SK-N-MC (cell line): ENCODE measurements at regions not wholly inside any gene's neighbourhood (a gene's known extent, or its start where the extent isn't known, plus 50 kb on each side); places are given as distances from the start of the nearest gene placed in this dataset.
"Not testable (repeated sequence)": the region's sequence is repeated elsewhere in the genome, so short reads cannot be mapped to it uniquely, and the experiment has no call there.

Experiments
- DNase-seq: peaks from one replicate; pipeline ENCODE4 v3.0.0-alpha.2; 2011; ENCODE audit warnings: low read depth, low spot score
- H3K27ac ChIP-seq: fragments of 200-600 bp; sonication (generic); 2 replicates; pipeline ENCODE4 v1.5.1; 2016; ENCODE audit warnings: mixed run types
- H3K36me3 ChIP-seq: fragments of 200-600 bp; sonication (generic); 2 replicates; pipeline ENCODE4 v1.6.1; 2017; ENCODE audit warnings: antibody characterized with exemption, low read length, mixed read lengths; ENCODE audit not compliant: insufficient read depth
- H3K4me3 ChIP-seq: fragments of 200-600 bp; sonication (generic); 2 replicates; pipeline ENCODE4 v1.5.1; 2016
- H3K9ac ChIP-seq: fragments of 200-600 bp; sonication (generic); 2 replicates; pipeline ENCODE4 v1.8.0; 2017; ENCODE audit warnings: mixed run types, mixed read lengths; ENCODE audit not compliant: insufficient read length
- H3K9me3 ChIP-seq: fragments of 200-600 bp; sonication (generic); 2 replicates; pipeline ENCODE4 v1.6.1; 2017; ENCODE audit warnings: low read depth, mild to moderate bottlenecking, antibody characterized with exemption, low read length, moderate library complexity, mixed read lengths
- EZH2 ChIP-seq: fragments of 200-600 bp; sonication (generic); IDR thresholded peaks from one replicate; pipeline ENCODE4 v1.6.1; 2017; ENCODE audit warnings: antibody characterized with exemption
- FOXP2 ChIP-seq: optimal IDR thresholded peaks from 2 replicates; pipeline ENCODE3; 2011; ENCODE audit warnings: mild to moderate bottlenecking, moderate library complexity; ENCODE audit not compliant: insufficient read depth; ENCODE audit errors: extremely low read length, control extremely low read depth
- POLR2AphosphoS5 ChIP-seq: IDR thresholded peaks from 2 replicates; pipeline ENCODE4 v1.6.1; 2012; ENCODE audit warnings: mild to moderate bottlenecking, low read depth, low read length, borderline replicate concordance

DNA sequence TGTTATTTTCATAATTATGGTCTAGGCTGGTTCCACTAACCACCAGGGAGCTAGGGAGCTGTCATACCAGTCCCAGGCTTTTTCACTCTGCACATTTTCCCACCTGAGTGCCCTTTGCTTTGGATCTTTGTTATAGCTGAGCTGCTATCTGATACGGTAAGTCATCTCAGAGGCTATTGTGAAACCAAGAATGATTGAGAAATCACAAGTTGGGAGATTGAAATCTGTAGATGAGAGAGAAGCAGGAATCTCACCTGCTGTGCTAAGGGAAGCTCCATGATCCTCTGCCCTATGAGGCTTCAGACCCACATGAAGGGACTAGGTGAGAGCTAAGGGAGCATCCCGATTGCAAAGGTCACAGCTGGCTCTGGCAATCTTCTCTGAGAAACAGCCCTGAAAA is 307.8 kb downstream of the REEP3 start:
- Histone ChIP-seq H3K4me3 (no peak overlapping the region), H3K9ac (no peak overlapping the region), H3K9me3 (no peaks in the 10 kb centered on the region), H3K36me3 (no peaks in the 10 kb centered on the region), H3K27ac (no peak overlapping the region)
- TF ChIP-seq POLR2AphosphoS5: no peak
- TF ChIP-seq EZH2: no peak
- TF ChIP-seq FOXP2: no peak
- no peak for DNase-seq

DNA sequence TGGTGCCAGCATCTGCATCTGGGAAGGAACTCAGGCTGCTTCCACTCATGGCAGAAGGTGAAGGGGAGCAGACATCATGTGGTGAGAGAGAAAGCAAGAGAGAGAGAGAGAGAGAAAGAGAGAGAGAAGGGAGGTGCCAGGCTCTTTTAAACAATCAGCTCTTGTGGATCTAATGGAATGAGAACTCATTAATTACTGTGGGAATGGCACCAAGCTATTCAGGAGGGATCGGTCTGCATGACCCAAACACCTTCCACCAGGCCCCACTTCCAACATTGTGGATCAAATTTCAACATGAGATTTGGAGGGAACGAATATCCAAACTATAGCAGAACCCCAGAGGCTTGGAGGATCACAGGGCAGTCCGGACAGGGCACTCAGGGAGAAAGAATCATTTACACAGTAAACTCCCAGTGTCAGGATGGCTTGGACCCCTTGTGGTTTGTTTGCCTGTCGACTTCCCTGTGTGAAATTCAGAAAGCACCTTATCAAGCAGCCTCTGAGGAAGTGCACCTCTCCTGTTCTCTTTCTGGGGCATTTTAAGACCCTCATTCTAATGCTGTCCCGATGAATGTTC is 308.5 kb downstream of the REEP3 start:
- no peak overlapping the region for H3K9ac ChIP-seq
- no peak overlapping the region for H3K27ac ChIP-seq
- no peak for DNase-seq
- TF ChIP-seq EZH2 (no peak), FOXP2 (no peak), POLR2AphosphoS5 (no peak)
- H3K36me3 ChIP-seq: no peaks in the 10 kb centered on the region
- H3K4me3 ChIP-seq: no peak overlapping the region
- H3K9me3 ChIP-seq: no peaks in the 10 kb centered on the region

DNA sequence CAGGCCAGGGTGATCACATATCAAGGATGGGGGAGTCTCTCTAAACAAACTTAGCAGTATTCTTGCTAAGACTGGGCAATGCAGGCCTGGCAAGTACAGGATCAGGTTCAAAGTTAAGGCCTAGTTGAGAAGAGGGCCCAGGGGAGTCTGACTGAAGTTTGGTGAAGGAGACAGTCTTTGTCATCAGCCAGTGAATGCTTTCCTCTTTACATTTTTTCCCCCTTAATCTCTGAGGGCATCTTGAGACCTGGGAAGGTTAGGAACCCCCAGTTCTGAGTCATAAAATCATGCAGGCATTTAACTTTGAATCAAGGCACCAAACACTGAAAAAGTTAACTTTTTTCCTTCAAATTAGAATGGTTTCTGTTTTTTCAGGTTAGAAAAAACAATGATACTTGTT is 311.5 kb downstream of the REEP3 start:
- no peak for DNase-seq
- Histone ChIP-seq H3K27ac (no peak overlapping the region), H3K36me3 (no peaks in the 10 kb centered on the region), H3K9ac (no peak overlapping the region), H3K4me3 (no peak overlapping the region), H3K9me3 (no peaks in the 10 kb centered on the region)
- TF ChIP-seq FOXP2 (no peak), EZH2 (no peak), POLR2AphosphoS5 (no peak)

DNA sequence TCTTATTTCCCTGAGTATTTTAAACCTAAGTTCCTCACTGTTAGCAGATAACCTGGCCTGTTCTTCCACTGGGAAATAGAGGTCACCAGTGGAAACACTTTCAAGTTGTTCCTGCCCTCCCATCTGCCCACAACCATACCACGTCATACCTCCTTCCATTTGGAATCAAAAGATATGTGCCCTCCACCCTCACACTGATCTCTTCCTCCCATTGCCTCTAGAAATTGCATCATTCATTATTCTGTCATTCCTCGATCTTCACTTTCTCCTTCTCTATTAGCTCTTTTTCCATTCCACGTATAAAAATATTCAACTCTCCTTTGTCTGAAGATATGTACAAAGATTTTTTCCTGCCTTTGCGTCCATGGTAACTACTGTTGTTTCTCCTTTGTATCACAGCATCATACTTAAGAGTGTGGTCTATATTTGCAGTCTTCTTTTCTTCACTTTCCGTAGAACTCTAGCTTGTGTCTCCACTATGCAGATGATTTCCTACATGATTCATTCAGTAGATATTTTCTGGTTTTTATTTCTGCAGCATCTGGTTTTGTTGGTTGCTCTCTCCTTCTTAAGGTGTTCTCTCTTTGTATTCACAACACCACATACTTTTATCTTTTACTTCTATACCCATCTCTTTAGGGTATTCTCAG is 312.3 kb downstream of the REEP3 start:
- H3K36me3 ChIP-seq: no peaks in the 10 kb centered on the region
- no peak overlapping the region for H3K9ac ChIP-seq
- TF ChIP-seq FOXP2: no peak
- TF ChIP-seq EZH2: no peak
- no peak for TF ChIP-seq POLR2AphosphoS5
- H3K27ac ChIP-seq: no peak overlapping the region
- H3K9me3 ChIP-seq: no peaks in the 10 kb centered on the region
- no peak for DNase-seq
- H3K4me3 ChIP-seq: no peak overlapping the region

DNA sequence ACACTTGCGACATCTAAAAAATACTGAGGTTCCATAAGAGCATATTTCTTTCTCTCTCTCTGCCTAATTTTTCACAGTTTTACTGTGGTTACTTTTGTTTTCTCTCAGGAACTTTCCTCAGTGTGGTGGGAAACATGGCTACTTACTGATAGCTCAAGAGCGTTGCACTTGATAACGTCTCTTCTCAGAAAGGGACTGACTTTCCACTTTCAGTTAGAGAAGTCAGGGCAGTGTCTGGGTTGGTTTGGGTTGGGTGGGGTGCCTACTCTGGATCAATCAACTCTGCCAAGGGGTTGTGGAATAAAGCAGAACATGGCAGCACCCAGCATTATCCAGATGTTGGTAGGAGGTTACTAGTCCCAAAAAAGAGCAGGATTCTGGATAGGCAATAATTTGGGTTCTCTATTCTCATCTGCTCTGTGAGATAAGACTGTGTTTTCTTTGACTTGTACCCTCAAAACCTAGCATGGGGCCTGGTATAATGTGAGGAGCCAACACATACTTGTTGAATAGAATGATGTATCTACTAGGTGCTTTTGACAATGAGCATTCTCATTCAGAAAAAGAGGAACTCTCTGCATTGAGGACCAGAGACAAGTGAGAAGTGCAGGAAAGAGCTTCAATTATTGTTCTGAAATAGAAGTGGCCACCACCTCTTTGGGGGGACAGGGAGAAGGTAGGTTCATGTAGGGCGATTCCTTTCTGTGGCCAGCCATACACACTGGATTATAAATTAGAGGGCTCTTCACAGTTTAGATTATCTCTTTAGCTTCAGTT is 315.7 kb downstream of the REEP3 start:
- Histone ChIP-seq H3K27ac (no peak overlapping the region), H3K9me3 (no peaks in the 10 kb centered on the region), H3K9ac (no peak overlapping the region), H3K36me3 (no peaks in the 10 kb centered on the region), H3K4me3 (no peak overlapping the region)
- no peak for DNase-seq
- no peak for TF ChIP-seq FOXP2
- TF ChIP-seq EZH2: no peak
- no peak for TF ChIP-seq POLR2AphosphoS5

DNA sequence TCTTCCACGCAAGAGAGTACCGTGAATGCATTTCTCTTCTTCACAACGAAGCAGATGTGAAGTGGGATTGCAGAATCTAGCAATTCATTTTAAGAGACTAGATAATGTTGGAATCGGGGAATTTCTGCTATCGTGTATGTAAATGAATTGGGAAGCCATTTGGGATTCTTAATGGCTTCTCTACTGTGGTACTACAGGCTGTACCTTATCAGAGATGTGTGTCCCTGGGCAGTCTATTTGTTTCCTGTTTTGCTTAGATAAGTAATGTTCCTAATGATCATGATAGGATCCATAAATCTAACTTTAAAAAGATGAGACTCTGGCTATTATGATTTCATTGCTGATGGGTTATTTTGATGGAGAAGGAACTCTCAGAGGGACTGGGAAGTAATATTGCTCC is 320.6 kb downstream of the REEP3 start:
- Histone ChIP-seq H3K9ac (no peak overlapping the region), H3K27ac (no peak overlapping the region), H3K36me3 (no peaks in the 10 kb centered on the region), H3K9me3 (no peaks in the 10 kb centered on the region), H3K4me3 (no peak overlapping the region)
- TF ChIP-seq FOXP2: no peak
- TF ChIP-seq POLR2AphosphoS5: no peak
- no peak for TF ChIP-seq EZH2
- DNase-seq: no peak

- Histone ChIP-seq H3K27ac (no peak overlapping the region), H3K4me3 (no peak overlapping the region), H3K9ac (no peak overlapping the region), H3K9me3 (no peaks in the 10 kb centered on the region), H3K36me3 (no peaks in the 10 kb centered on the region)
- no peak for DNase-seq
- no peak for TF ChIP-seq EZH2
- no peak for TF ChIP-seq FOXP2
- no peak for TF ChIP-seq POLR2AphosphoS5
Measured at GRCh38 chr10:63843107-63843506, 321.9 kb downstream of the REEP3 start.

DNA sequence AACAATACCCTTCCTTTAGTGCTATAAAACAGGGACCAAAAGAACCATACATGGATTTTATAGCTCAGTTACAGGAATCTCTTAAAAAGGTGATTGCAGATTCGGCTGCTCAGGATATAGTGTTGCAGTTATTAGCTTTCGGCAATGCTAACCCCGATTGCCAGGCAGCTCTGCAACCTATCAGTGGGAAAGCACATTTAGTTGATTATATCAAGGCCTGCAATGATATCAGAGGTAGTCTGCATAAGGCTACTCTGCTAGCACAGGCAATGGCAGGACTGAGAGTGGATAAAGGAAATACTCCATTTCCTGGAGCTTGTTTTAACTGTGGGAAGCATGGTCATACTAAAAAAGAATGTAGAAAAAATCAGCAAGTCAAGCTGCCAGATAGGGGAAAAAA is 327.7 kb downstream of the REEP3 start:
- H3K36me3 ChIP-seq, DNase-seq, H3K9ac ChIP-seq, H3K4me3 ChIP-seq, H3K9me3 ChIP-seq, H3K27ac ChIP-seq: not testable (repeated sequence)
